ENCODE measurements at regions not wholly inside any gene's neighbourhood (a gene's known extent, or its start where the extent isn't known, plus 50 kb on each side); places are given as distances from the start of the nearest gene placed in this dataset.

DNA sequence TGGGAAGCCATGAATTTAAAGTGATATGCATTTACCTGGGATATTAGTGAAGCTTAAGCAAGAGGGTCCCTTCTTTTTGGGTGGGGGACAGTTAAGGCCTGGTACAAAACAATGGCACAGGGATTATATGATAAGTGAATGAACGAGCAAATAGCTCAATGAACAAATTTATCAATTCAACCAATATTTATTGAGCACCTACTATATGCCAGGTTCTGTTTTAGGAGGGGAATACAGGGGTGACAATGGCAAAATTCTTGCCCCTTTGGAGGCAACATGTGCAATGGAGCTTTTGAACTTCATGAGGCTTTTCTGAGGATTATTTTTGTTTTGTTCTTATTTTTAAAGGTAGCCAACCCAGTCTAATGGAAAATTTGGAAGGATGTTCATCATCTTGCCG is 68.2 kb downstream of the FOXD2 start (continued):
- TF ChIP-seq CREB1 (IDR thresholded peaks at IDR 0.05) (no peak), CEBPB (IDR thresholded peaks at IDR 0.05; ENCODE audit: low read depth, low read length) (no peak), RAD21 (IDR thresholded peaks at IDR 0.05 in 1 of 2, conservative IDR thresholded peaks at IDR 0.05 in 1 of 2; ENCODE audit: low read depth in 2 of 2, low read length in 2 of 2) (no peak)

Measured in H1 (cell line).